Retina (tissue), 1 donor: ENCODE measurements at regions not wholly inside any gene's neighbourhood (a gene's known extent, or its start where the extent isn't known, plus 50 kb on each side); places are given as distances from the start of the nearest gene placed in this dataset.
A peak's percentile ranks its signal among the peaks of the same experiment; 100 is the strongest.

Experiments used
- DNase-seq: peaks from one replicate; pipeline ENCODE4 v3.0.0-alpha.2; 2016

- no peak for DNase-seq
These were observed 136.1 kb upstream of the POGK start for GRCh38 chr1:166703141-166703540.

DNA sequence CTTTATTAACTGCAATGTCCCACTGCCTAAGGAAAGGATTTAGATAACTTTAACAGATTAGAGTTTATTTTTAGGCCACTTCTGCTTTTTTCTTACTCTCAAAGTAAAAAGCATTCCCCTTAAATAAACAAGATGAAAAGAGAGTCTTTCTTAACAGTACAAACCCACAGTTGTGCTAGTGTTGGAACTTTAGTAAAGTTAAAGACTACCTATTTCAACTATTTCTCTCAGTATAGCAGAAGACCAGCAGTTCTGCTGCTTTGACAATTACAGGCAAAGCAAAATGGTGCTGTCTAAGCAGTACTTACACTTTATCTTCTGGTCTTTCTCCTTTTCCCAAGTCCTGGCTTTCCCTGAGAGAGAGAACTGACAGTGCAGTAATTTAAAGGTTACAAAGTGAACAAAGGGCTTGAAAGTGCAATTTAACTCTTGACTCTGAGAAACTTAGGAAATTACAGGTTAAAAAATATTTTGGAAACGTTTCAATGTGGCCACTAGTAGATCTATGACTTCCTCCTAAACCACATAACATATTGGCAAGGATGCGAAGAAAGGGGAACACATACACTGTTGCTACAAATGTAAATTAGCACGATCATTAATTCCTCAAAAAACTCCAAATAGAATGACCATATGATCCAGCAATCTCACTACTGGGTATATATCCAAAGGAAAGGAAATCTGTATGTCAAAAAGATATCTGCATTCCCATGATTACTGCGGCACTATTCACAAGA, 135.4 kb upstream of the POGK start:
- no peak for DNase-seq

GRCh38 chr1:166705376-166706289, 133.6 kb upstream of the POGK start:
- DNase-seq, result no peak

DNA sequence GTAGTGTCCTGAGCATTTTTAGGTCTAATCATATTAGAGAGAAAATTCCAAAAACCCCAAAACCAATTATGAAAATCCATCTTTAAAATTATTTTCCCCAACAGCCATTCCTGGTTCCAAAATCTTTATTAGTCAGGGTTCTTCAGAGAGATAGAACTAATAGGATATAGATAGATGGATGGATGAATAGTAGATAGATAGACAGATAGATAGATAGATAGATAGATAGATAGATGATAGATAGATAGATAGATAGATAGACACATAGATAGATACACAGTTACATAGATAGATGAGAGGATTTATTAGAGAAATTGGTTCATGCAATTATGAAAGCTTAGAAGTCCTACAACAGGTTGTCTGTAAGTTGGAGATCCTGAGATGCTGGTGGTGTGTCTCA, 122.7 kb upstream of the POGK start:
- DNase-seq, result no peak

- DNase-seq, result no peak
These were observed 118.1 kb upstream of the POGK start for GRCh38 chr1:166721145-166721544.

GRCh38 chr1:166730299-166730888, 108.9 kb upstream of the POGK start:
- no peak for DNase-seq

- no peak for DNase-seq
These were observed 101.1 kb upstream of the POGK start for GRCh38 chr1:166738140-166738539.

- no peak for DNase-seq
These were observed 100.4 kb upstream of the POGK start for GRCh38 chr1:166738873-166739272.

- DNase-seq, result no peak
These were observed 98.5 kb upstream of the POGK start for GRCh38 chr1:166740668-166741276.

GRCh38 chr1:166763318-166763717, 76.0 kb upstream of the POGK start:
- DNase-seq, result no peak

- DNase-seq, result no peak
These were observed 72.3 kb upstream of the POGK start for GRCh38 chr1:166766942-166767341.

DNA sequence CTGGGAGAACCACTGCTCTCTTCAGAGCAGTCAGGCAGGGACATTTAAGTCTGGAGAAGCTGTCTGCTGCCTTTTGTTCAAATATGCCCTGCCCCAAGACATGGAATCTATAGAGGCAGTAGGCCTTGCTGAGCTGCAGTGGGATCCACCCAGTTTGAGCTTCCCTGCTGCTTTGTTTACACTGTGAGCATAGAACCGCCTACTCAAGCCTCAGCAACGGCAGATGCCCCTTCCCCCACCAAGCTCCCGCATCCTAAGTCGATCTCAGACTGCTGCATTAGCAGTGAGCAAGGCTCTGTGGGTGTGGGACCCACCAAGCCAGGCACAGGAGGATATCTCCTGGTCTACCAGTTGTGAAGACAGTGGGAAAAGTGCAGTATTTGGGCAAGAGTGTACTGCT, 54.6 kb upstream of the POGK start:
- peak; percentile 7 for DNase-seq

- no peak for DNase-seq
These were observed 53.3 kb upstream of the POGK start for GRCh38 chr1:166785987-166786386.

DNA sequence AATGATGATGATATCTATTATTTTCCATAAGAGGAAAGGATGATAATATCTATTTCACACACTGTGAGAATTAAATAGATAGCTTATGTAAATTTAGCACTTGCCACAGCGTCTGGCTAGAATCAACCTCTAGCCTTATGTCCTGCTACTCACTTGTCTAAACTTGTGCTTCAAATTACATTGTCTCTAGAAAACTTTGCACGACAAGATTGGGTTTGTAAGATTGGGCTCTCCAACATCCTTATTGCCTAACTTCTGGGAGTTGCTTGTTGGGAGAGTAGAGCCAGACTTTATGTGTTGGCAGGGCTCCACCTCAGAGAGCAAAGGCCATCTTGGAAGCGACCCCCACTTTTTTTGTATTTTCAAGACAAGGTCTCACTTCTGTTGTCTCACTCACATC, 50.0 kb upstream of the POGK start:
- DNase-seq, result no peak
